ENCODE measurements at regions not wholly inside any gene's neighbourhood (a gene's known extent, or its start where the extent isn't known, plus 50 kb on each side); places are given as distances from the start of the nearest gene placed in this dataset.
"Not testable (repeated sequence)": the region's sequence is repeated elsewhere in the genome, so short reads cannot be mapped to it uniquely, and the experiment has no call there.

- Mint-ChIP-seq H3K27ac (no peak overlapping the region), H3K27me3 (ENCODE audit: low read depth, poor library complexity) (no peaks in the 10 kb centered on the region), H3K4me1 (no peaks in the 10 kb centered on the region), H3K36me3 (ENCODE audit: low read depth) (no peaks in the 10 kb centered on the region), H3K4me3 (no peak overlapping the region), H3K9me3 (no peaks in the 10 kb centered on the region)
- no peak for TF ChIP-seq CTCF (IDR thresholded peaks at IDR 0.05)
- DNase-seq, result no peak
Measured at GRCh38 chr4:14167876-14168510, 540.5 kb upstream of the BOD1L1 start.

- Mint-ChIP-seq H3K36me3 (ENCODE audit: low read depth) (no peaks in the 10 kb centered on the region), H3K9me3 (no peaks in the 10 kb centered on the region), H3K4me3 (no peak overlapping the region), H3K27ac (no peak overlapping the region), H3K27me3 (ENCODE audit: low read depth, poor library complexity) (no peaks in the 10 kb centered on the region), H3K4me1 (no peaks in the 10 kb centered on the region)
- DNase-seq, result no peak
- TF ChIP-seq CTCF (IDR thresholded peaks at IDR 0.05), result no peak
Measured at GRCh38 chr4:14168919-14169318, 541.4 kb upstream of the BOD1L1 start.

- H3K36me3 Mint-ChIP-seq (ENCODE audit: low read depth), result no peaks in the 10 kb centered on the region
- H3K9me3 Mint-ChIP-seq, result no peaks in the 10 kb centered on the region
- no peaks in the 10 kb centered on the region for H3K27me3 Mint-ChIP-seq (ENCODE audit: low read depth, poor library complexity)
- no peak for DNase-seq
- no peak overlapping the region for H3K4me3 Mint-ChIP-seq
- H3K4me1 Mint-ChIP-seq, result no peaks in the 10 kb centered on the region
- no peak for TF ChIP-seq CTCF (IDR thresholded peaks at IDR 0.05)
- H3K27ac Mint-ChIP-seq, result no peak overlapping the region
Measured at GRCh38 chr4:14169460-14169859, 541.9 kb upstream of the BOD1L1 start.

DNA sequence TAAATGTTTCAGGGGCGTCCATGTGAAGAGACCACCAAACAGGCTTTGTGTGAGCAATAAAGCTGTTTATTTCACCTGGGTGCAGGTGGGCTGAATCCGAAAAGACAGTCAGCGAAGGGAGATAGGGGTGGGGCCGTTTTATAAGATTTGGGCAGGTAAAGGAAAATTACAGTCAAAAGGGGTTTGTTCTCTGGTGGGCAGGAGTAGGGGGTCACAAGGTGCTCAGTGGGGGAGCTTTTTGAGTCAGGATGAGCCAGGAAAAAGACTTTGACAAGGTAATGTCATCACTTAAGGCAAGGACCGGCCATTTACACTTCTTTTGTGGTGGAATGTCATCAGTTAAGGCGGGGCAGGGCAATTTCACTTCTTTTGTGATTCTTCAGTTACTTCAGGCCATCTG, 542.4 kb upstream of the BOD1L1 start:
- H3K27me3 Mint-ChIP-seq (ENCODE audit: low read depth, poor library complexity); H3K9me3 Mint-ChIP-seq; DNase-seq; H3K36me3 Mint-ChIP-seq (ENCODE audit: low read depth); H3K27ac Mint-ChIP-seq; H3K4me3 Mint-ChIP-seq; H3K4me1 Mint-ChIP-seq: not testable (repeated sequence)

DNA sequence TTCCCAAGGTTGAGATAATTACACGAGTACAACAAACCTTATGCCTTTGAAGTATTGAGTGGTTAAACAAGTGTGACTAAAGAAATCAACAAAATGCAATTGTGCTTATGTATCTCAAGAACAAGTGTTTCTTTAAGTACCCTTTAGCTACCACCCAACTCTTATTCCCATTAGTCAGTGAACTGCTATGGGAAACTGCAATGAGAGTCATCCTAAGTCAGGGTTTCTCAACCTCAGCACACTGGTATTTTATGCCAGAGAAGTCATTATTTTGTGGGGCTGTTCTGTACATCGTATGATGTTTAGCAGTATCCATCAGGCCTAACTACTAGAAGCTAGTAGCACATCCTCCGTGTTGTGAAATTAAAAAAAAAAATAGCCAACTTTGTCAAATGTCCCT, 549.1 kb upstream of the BOD1L1 start:
- H3K27ac Mint-ChIP-seq, result no peak overlapping the region
- DNase-seq, result no peak
- H3K36me3 Mint-ChIP-seq (ENCODE audit: low read depth), result no peaks in the 10 kb centered on the region
- peaks cover 18% of the 10 kb centered on the region for H3K4me1 Mint-ChIP-seq
- H3K9me3 Mint-ChIP-seq, result no peaks in the 10 kb centered on the region
- no peak overlapping the region for H3K4me3 Mint-ChIP-seq
- H3K27me3 Mint-ChIP-seq (ENCODE audit: low read depth, poor library complexity), result no peaks in the 10 kb centered on the region
- TF ChIP-seq CTCF (IDR thresholded peaks at IDR 0.05), result no peak

DNA sequence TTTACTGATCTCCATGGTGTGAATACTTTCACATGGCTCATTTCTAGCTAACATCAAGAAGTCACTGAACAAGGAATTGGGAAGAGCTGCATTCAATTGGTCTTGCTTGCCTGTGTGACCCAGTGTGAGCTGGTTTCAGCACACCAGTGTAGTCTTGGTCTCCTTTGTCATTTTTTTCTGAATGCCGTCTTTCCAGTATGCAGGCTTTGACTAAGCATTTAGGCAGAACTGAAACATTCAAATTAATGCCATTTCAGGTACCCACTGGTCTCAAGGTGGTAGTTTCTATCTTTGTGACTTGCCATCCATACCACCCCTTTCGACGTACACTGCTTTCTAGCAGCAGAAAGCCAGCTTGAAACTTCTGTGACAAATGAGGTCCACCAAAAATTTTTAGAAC, 550.5 kb upstream of the BOD1L1 start:
- Mint-ChIP-seq H3K9me3 (no peaks in the 10 kb centered on the region), H3K27ac (no peak overlapping the region), H3K4me3 (no peak overlapping the region), H3K27me3 (ENCODE audit: low read depth, poor library complexity) (no peaks in the 10 kb centered on the region), H3K4me1 (peaks cover 18% of the 10 kb centered on the region), H3K36me3 (ENCODE audit: low read depth) (no peaks in the 10 kb centered on the region)
- DNase-seq, result no peak
- no peak for TF ChIP-seq CTCF (IDR thresholded peaks at IDR 0.05)
